Forelimb muscle (tissue), 1 donor: ENCODE measurements at regions not wholly inside any gene's neighbourhood (a gene's known extent, or its start where the extent isn't known, plus 50 kb on each side); places are given as distances from the start of the nearest gene placed in this dataset.

Experiments used
- DNase-seq: peaks from one replicate; pipeline ENCODE4 v3.0.0-alpha.2; 2013; ENCODE audit warnings: low read depth

DNA sequence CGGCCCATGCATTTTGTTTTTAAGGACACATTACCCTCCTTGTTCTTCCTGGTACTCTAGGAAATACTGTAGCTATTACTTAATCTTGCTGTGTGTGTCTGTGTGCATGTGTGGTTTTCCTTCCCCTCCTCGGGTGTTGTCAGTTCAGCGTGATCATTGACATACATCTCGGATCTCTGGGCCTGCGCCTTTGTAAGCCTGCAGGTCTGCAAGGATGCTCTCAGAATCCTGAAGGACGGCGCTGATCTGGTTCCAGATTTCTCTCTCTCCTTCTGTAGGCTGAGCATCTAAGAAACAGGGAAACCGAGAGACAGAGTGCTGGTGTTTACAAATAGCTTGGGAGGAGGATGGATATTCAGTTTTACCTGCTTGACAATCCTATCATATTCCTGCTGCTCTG, 100.2 kb downstream of the CYRIA start:
- DNase-seq, result no peak

DNA sequence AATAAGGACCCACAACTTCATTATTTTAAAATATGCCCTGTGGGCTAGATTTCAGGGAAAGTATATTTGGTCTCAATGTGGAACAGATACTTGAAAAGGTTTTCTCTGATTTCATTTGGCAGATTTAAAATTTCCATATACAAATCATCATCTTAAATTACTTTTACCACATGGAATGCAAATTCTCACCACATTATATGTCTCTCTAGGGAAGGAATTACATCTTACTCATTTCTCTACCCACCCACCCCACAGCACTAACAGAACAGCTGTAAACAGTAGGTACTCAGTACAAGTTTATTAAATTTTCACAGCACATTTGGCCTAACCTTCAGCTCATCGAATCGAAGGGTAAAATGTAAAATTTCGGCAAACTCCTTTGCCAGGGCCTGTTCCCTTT, 104.0 kb downstream of the CYRIA start:
- no peak for DNase-seq

DNA sequence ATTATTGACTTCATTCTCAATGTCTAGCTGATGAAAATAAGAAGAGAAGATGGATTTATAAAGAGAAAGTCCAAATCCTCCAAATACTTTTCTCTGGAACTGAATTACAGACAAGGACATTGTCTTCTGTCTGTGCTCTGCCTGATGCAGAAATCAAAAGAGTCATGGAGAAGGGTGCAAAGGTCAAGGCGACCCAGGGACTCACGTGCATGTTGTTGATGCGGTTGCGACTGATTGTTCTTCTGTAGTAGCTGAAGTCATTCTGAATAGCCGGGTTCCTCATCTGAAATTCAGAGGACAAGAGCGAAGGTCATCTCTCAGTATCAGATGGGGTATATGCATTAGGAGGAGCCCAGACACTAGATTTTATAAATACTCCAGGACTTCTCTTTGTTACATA, 104.4 kb downstream of the CYRIA start:
- DNase-seq, result no peak

DNA sequence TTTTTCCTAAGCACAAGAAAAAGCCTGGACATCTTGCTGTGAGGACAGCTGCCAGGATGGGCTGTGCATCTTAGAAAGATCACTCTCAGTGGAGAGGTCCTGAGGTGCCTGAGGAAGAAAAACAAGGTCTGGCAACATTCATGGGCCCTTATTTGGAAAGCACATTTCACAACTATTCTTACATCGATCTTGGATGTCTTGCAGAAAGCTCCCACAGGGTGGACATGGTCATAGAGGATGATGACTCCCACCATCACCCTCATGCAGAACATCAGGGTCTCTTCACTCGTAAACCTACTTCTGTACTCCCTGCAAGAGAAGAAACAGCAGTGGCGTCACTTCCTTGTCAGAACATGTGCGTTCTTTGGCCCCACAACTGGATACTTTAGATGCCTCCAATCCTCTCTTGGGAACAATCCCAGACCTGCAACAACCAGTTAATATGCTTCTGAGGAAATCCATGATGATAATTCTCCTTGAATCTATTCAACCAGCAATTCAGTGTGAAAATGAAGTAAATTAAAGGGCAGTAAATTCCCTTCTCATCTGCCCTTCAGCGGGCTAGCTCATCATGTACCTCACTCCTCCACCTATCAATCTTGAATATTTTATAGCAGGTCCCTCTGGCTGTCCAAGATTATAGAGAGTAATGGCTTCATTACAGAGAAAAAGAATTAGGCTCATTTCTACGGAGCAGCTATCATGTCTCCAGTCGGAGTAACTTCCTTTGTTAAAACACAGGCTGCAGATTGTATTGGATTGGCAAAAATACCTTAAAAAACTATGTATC, 106.2 kb downstream of the CYRIA start:
- no peak for DNase-seq

DNA sequence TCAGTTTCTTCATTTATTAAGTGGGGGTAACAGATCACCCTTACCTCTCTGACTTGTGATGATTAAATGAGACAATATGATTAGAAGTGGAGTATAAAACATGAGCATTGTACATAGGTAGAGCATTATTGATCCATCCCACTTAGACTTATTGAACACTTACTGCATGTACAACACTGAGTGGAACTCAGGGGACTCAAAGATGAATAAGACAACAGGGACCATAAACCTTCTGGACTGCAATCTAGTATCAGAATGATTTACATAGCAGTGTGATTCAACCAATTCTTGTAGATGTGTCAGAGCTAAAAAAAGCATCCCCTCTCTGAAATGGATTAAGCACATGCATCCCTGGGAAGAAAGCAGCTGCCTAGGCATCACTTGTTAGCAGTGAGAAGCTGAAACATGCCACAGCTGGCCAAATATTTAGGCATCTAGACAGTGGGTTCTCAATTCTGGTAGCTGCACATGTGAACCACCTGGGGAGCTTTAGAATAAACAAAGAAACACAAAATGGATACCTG, 111.5 kb downstream of the CYRIA start:
- DNase-seq, result no peak

DNA sequence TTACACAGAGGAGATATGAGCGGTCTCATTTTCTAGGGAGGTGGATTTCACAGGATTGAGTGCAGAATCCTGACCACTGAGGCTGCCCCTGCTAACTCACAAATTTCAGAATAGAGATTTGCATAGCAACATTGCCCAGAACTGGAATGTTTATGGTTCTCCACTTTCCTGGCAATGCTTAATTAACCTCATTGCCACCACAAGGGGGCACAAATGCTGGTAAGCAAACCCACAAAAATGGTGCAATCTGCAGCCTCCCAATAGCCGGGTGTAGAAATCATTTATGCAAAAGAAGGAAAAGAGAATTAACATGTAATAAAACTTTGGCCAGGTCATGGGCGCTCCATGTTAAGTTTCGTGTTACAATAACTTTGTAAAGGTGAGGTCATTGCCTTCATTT, 112.4 kb downstream of the CYRIA start:
- no peak for DNase-seq

DNA sequence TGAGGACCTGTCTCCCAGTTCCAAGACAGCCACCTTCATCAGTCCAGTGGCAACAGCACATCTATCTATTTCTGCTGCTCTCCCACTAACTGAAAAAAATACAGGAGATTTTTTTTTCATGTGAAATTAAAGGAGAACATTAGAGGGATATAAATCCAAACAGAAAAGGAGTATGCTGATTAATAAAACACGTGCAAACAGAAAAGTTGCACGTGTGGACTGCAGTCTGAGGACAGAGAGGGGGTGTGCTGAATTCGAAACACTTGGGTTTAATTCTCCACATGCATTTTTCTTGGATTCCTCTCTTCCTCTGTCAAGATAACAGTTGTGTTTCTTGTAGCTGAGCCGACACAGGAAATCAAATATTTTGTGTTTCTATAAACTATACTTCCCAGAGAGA, 113.4 kb downstream of the CYRIA start:
- DNase-seq, result no peak

DNA sequence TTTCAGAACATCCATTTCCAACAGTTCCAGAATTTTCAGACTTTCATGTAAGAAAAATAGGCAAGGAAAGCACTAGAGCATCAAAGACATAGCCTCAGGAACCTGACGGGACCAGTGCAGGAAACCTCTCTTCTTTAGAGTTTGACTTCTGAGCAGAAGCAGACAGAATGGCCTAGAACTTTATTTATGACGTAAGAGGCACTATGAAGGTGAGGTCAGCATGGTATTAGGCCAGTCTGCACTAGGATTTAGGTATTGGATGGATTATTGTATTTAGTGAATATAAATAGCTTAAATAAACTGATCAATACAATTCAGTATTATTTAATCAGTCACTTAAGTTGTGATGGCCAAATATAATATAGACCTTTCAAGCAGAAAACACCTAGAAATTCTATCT, 117.6 kb downstream of the CYRIA start:
- no peak for DNase-seq

DNA sequence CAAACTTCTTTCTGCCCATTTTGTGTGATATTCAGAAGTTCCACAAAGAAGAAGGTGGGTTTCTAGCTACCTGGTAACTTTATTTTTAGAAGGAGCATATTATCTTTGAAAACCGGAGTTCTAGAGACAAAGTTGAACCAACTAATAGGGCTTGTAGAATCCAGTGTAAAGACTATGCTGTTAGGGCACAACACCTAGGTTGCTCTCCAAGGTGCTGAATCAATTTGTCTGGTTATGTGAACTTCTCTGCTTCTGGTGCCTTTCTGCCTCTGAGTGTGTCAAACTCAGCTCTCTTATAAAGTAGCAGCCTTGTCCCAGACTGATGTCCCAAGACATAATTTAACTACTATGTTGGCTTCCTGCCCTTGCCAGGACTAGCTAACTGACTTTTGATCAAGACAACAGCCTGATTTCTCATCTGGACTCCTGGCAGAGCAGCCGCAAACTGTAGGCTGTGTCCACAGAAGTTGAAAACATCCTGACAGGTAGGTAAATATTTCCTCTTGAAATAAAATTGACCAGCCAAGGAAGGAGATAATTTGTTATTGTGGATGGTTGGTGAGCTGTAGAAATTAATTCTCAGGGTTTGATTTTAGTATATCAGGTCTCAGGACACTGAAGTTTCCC, 119.4 kb downstream of the CYRIA start:
- DNase-seq, result peak; percentile 57

DNA sequence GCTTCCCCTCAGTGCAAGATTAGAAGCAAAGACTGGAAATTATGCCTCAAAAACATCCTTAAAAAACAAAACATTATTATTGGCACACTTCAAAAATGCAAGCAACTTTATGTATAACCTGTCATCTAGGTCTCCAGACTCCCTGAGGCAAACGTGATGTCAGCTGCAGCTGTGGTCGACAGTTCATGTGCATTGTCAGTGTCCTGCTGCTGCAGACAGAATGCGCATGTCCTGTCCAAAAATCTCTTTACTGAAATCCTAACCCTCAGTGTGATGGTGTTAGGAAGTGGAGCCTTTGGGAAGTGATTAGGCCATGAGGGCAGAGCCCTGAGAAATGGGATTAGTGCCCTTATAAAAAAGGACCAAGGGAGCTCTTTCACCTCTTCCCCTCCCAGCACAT, 126.9 kb downstream of the CYRIA start:
- DNase-seq, result no peak

DNA sequence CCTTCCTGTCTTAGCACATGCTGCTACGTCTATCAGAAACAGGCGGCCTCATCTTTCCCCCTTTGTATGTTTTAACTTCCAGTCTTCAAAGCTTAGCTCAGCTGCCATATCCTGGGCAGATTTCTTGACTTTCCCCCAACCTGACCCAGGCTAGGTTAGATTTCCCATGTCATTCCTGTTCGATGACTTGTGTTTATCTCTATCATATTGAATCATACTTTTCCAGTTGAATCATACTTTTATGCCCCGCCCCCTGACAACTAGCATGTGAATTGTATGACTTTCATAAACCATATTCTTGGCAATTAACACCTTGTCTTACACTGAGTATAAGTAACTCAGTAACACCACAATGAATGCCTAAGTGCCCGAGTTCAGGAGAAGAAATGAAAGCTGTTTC, 128.3 kb downstream of the CYRIA start:
- no peak for DNase-seq

DNA sequence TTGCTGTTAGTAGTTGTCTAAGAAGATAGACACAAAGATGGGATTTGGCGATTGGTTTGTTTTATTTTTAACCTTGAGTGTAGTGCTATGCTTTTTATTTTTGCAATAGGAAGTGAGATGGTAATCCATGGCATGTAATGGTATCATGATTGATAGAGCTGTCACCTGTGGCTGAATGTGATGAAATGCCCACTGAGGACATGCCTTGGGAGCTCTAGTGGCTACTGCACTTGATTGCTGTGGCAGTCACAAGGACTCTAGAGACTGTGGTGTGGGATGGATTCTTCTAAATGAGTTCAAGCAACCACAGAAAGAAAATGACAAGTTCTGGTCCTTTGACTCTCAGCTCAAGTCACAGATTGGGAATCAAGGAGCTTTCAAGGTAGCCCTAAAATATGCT, 139.4 kb downstream of the CYRIA start:
- DNase-seq, result no peak

DNA sequence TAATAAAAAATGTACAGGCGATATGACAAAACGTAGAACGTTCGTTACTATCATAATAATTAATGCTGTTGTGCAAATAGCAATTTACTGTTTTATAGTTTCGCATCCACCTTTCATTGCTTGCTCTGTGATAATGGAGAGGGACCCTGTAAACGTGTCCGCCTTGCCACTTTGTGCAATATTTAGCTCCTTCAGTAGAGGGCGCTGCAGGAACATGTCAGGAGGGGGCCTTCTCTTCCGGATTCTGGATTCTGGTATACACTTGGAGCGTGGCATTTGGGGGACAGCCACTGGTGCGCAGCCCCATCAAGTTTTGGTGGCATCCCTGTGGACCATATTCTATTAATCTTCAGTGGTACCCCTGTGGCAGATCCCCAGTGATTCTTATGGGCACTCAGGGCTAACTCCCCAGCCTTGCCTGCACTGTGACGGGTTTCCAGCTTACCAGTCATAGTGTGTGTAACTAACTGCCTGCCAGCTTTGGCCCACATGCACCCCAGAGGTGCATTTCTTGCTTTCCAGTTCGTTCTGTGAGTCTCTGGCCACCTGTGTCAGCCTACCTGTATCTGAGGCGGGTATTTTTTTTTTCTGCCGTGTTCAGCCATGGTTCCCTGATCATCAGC, 140.3 kb downstream of the CYRIA start:
- DNase-seq, result no peak

DNA sequence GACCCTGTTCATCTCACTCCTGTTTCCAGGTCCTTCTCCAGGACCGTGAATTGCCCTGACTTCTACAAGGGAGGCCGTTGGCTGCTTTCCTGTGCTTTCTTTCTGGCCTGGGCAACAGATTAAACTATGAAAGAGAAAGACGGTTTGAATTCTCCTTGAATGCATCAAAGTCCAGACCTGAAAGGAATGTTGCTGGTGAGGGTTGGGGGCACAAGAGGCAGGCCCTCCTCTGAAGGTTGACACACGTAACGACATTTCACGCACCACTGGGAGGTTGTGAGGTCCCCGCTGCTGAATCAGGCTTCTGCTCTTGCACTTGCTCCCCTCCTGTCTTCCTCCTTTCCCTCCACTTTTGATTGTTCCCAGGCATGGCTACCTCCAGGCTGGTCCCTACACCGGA, 141.9 kb downstream of the CYRIA start:
- no peak for DNase-seq

DNA sequence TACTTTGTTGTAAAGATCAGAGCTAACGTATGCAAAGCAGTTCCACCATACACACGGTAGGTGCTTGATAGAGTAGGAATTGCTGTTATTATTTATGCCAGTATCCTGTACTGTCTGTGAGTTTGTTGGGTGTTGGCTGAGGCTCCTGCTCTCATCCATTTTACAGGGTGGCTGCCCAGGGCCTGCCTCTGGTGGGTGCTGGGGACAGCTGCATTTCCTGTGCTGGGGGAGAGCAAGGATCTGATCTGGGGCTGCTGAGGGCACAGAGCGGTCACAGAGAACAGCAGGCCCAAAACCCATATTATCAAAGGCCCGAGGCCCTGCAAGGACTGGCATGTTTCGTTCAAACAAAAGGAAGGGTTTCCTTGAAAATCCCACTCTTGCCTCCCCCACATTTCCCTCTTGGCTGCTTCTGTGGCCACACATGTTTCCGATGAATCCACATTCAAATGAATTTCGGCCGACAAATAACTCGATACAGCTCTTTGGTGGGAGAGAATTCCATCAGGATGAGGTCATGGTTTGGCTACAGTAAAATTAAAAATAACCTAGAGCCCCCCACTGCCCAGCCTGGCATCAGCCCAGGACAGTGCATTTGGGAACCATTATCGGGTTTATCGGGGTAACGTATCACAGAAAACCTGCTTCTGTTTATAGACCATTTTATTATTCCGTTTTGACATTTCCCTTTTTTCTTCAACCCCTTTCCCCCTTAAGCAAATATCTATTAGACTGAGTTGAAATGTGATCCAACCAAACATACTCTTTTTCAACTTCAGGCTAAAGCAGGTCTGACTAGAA, 143.4 kb downstream of the CYRIA start:
- no peak for DNase-seq

DNA sequence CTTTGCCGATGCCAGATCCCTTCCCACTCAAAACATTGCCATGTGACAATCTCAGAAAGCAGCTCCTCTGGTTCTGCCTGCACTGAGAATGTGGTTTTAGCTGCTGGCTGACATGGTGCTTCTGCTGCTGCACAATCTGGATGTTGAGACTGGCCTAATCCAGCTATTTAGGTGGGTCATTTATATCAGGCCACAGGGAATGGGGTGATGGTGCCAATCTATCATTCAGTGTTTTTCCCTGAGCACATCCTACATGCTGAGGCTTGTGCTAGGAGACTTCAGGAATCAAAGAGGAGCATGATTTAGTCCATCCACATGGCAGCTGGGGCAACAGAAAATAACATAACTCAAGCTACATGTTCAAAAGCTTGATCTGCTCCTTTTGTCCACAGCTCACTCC, 144.7 kb downstream of the CYRIA start:
- no peak for DNase-seq

DNA sequence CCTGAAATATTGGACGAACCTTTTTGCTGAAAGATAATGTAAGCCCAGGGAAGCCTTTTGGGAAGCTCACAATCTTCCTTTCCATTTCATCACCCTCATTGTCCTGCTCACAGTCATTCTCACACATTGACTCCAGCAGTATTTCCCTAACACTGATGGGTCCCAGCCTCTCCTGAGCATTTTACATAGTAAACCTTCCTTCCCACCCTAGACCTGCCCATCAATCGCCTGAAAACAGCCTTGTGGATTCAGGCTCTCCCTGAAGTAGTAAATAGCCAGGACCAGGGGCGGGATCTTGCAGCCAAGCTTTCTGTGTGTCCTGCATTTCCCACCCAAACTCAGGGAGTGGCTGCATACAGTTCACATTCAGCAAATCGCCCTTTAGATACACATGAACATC, 149.9 kb downstream of the CYRIA start:
- no peak for DNase-seq

DNA sequence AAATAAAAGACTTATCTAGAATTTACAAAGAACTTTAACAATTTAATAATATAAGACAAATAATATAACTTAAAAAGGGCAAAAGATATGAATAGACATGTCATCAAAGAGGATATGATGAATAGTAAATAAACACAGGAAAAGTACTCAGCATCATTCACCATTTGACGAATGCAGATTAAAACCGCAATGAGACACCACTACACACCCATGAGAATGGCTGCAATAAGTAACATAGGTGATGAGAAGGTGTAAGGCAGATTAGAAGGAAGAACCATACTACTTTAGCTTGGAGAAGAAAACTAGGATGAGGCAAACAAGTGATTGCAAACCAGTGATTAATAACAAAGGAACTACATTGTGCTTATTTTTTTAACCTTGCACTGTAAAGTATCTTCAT, 152.0 kb downstream of the CYRIA start:
- no peak for DNase-seq

DNA sequence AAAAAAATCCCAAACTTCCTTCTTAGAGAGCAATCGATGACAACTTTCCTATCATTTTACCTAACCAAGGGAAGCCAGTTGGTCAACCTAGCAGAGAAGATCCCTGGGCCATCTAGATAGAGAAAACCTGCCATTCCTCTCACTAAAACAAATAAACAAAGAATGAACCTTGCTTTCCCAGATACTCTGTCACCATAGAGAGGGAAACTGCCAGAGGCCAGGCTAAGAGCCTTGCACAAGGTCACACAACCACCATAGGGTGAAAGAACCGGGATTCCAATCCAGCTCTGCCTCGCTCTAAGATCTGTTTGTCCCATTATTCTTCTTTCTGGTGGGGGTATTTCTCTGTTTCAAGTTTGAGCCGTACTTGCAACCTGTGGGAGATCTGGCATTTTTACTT, 154.6 kb downstream of the CYRIA start:
- no peak for DNase-seq

DNA sequence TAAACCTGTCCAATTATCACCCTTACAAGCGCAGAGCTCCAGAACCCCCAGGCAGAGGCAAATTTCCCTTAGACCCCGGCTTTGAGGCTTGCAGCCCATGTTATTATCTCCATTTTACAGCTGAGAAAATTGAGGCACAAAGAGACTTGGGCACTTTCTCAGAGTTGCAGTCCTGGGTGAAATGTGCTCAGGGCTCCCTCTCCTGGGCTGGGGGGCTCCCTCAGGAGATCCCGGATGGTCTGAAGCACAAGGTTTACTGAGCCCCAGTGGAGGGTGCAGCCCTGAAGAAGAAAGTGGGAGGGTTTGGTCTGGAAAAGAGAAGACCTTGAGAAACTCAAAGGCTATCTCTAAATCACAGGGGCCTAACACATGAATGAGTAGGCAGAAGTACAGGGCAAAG, 156.6 kb downstream of the CYRIA start:
- no peak for DNase-seq

DNA sequence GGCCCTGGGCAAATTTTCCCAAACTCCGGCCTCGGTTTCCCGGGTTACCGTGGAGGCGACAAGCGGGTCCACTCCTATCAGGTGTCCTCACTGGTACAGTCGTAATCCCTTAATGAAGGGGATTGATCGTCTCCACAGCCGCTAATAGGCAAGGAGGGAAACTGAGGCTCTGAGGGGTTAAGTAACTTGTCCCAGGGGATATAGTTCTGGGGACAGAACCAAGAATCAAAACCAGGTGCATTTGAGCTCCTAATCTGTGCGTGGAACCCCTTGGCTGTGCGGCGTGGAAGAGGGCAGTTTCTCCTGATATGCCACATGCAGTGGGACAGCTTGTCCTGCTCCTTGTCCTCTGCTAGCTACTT, 157.2 kb downstream of the CYRIA start:
- DNase-seq, result no peak
